Gastroesophageal sphincter (tissue), 4 donors: ENCODE measurements at regions not wholly inside any gene's neighbourhood (a gene's known extent, or its start where the extent isn't known, plus 50 kb on each side); places are given as distances from the start of the nearest gene placed in this dataset.

Experiments
- ATAC-seq: fragments of 150-250 bp; one replicate; pipeline ENCODE4 v1.9.1; 2016; ENCODE audit warnings: mild to moderate bottlenecking, moderate library complexity
- H3K27ac ChIP-seq, 4 donors: fragments of 200-600 bp; sonication (generic) in 3 of 4; 1 replicate in 3 of 4; 2 replicates in 1 of 4; pipeline ENCODE4 v1.5.1; 2016 to 2019
- H3K27me3 ChIP-seq: fragments of 200-600 bp; sonication (generic); one replicate; pipeline ENCODE4 v1.5.1; 2019
- H3K36me3 ChIP-seq, 2 donors: fragments of 200-600 bp; sonication (generic); one replicate each; pipeline ENCODE4 v1.5.1; 2019; ENCODE audit warnings: control low read depth in 1 of 2
- H3K4me1 ChIP-seq, 3 donors: fragments of 200-600 bp; sonication (generic); 1 replicate in 2 of 3; 2 replicates in 1 of 3; pipeline ENCODE4 v1.5.1; 2016 to 2019; ENCODE audit warnings: control low read depth in 2 of 3
- H3K4me3 ChIP-seq, 2 donors: fragments of 200-600 bp; sonication (generic); one replicate each; pipeline ENCODE4 v1.5.1; 2019; ENCODE audit warnings: mild to moderate bottlenecking in 1 of 2, moderate library complexity in 1 of 2
- H3K9me3 ChIP-seq, 3 donors: fragments of 200-600 bp; sonication (generic); one replicate each; pipeline ENCODE4 v1.5.1; 2017 to 2019; ENCODE audit warnings: control low read depth in 2 of 3
- CTCF ChIP-seq, 4 experiments: fragments of 200-600 bp in 2 of 4; fragments of 450-650 bp in 2 of 4; sonication (generic) in 1 of 4; IDR thresholded peaks; one replicate each; pipeline ENCODE4 v1.5.1; 2017 to 2019; ENCODE audit warnings: antibody characterized with exemption in 4 of 4, mild to moderate bottlenecking in 2 of 4, moderate library complexity in 2 of 4
- EP300 ChIP-seq: sonication (generic); formaldehyde crosslinking; IDR thresholded peaks from one replicate; pipeline ENCODE4 v1.6.1; 2017; ENCODE audit warnings: antibody characterized with exemption, mild to moderate bottlenecking
- POLR2A ChIP-seq, 2 donors: fragments of 450-650 bp; IDR thresholded peaks; one replicate each; pipeline ENCODE4 v1.6.1; 2017; ENCODE audit warnings: antibody characterized with exemption in 2 of 2, mild to moderate bottlenecking in 2 of 2, moderate library complexity in 1 of 2
- POLR2AphosphoS5 ChIP-seq: sonication (generic); formaldehyde crosslinking; IDR thresholded peaks from one replicate; pipeline ENCODE4 v1.6.1; 2017; ENCODE audit warnings: antibody characterized with exemption
- WGBS, 2 donors: methylation state at CpG; one replicate each; pipeline ENCODE4 v1.1.5; 2018; ENCODE audit warnings: low coverage in 1 of 2; 5-methylcytosine and 5-hydroxymethylcytosine counted together

GRCh38 chrX:115410731-115411428, 121.4 kb downstream of the LUZP4 start:
- Histone ChIP-seq H3K9me3 (no peaks in the 10 kb centered on the region), H3K4me3 (no peak overlapping the region), H3K4me1 (no peaks in the 10 kb centered on the region), H3K27ac (no peak overlapping the region), H3K36me3 (no peaks in the 10 kb centered on the region), H3K27me3 (no peaks in the 10 kb centered on the region)
- TF ChIP-seq POLR2A (IDR thresholded peaks at IDR 0.05) (no peak), EP300 (no peak), CTCF (IDR thresholded peaks at IDR 0.05) (no peak), POLR2AphosphoS5 (no peak)
- 67 to 80% methylated on average over 1 to 4 of the region's 5 CpGs for WGBS, 2 donors
- ATAC-seq, result no peak

GRCh38 chrX:115413246-115413878, 123.8 kb downstream of the LUZP4 start:
- no peaks in the 10 kb centered on the region for H3K36me3 ChIP-seq
- no peaks in the 10 kb centered on the region for H3K9me3 ChIP-seq
- H3K27ac ChIP-seq, result no peak overlapping the region
- ATAC-seq, result no peak
- no peaks in the 10 kb centered on the region for H3K27me3 ChIP-seq
- no peaks in the 10 kb centered on the region for H3K4me1 ChIP-seq
- 38 to 77% methylated on average over 3 to 6 of the region's 7 CpGs for WGBS, 2 donors
- H3K4me3 ChIP-seq, result no peak overlapping the region
- no peak for TF ChIP-seq EP300
- no peak for TF ChIP-seq POLR2AphosphoS5
- TF ChIP-seq CTCF (IDR thresholded peaks at IDR 0.05), result no peak
- TF ChIP-seq POLR2A (IDR thresholded peaks at IDR 0.05), result no peak

GRCh38 chrX:115419069-115419468, 129.6 kb downstream of the LUZP4 start:
- no peak overlapping the region for H3K27ac ChIP-seq
- 66 to 71% methylated on average over 4 to 5 of the region's 5 CpGs for WGBS, 2 donors
- H3K36me3 ChIP-seq, result no peaks in the 10 kb centered on the region
- no peak for TF ChIP-seq POLR2A (IDR thresholded peaks at IDR 0.05)
- no peak for TF ChIP-seq CTCF (IDR thresholded peaks at IDR 0.05)
- TF ChIP-seq POLR2AphosphoS5, result no peak
- no peak for TF ChIP-seq EP300
- ATAC-seq, result no peak
- no peaks in the 10 kb centered on the region for H3K4me1 ChIP-seq
- H3K4me3 ChIP-seq, result no peak overlapping the region
- no peaks in the 10 kb centered on the region for H3K9me3 ChIP-seq
- no peaks in the 10 kb centered on the region for H3K27me3 ChIP-seq

GRCh38 chrX:115423086-115423485, 133.6 kb downstream of the LUZP4 start:
- no peak for ATAC-seq
- no peak overlapping the region for H3K4me3 ChIP-seq
- H3K27me3 ChIP-seq, result no peaks in the 10 kb centered on the region
- H3K9me3 ChIP-seq, result no peaks in the 10 kb centered on the region
- no peaks in the 10 kb centered on the region for H3K36me3 ChIP-seq
- H3K27ac ChIP-seq, result no peak overlapping the region
- WGBS, 2 donors, result 31 to 76% methylated on average over 3 of the region's 3 CpGs
- TF ChIP-seq CTCF (IDR thresholded peaks at IDR 0.05) (no peak), EP300 (no peak), POLR2AphosphoS5 (no peak), POLR2A (IDR thresholded peaks at IDR 0.05) (no peak)
- H3K4me1 ChIP-seq, result no peaks in the 10 kb centered on the region

GRCh38 chrX:115425359-115425758, 135.6 kb upstream of the PLS3 start:
- Histone ChIP-seq H3K27me3 (no peaks in the 10 kb centered on the region), H3K4me3 (no peak overlapping the region), H3K27ac (no peak overlapping the region), H3K4me1 (no peaks in the 10 kb centered on the region), H3K9me3 (no peaks in the 10 kb centered on the region), H3K36me3 (no peaks in the 10 kb centered on the region)
- WGBS, 2 donors, result 93% methylated on average over 3 of the region's 6 CpGs; no CpG with 5 or more reads in 1 of the 2 donors
- ATAC-seq, result no peak
- TF ChIP-seq POLR2AphosphoS5 (no peak), CTCF (IDR thresholded peaks at IDR 0.05) (no peak), POLR2A (IDR thresholded peaks at IDR 0.05) (no peak), EP300 (no peak)
